Chondrocyte (in vitro differentiated cells): ENCODE measurements at regions not wholly inside any gene's neighbourhood (a gene's known extent, or its start where the extent isn't known, plus 50 kb on each side); places are given as distances from the start of the nearest gene placed in this dataset.
"Not testable (repeated sequence)": the region's sequence is repeated elsewhere in the genome, so short reads cannot be mapped to it uniquely, and the experiment has no call there.

ENCODE experiments used
- DNase-seq: peaks from one replicate; pipeline ENCODE4 v3.0.0; 2021; ENCODE audit warnings: mixed read lengths, low spot score
- H3K27ac Mint-ChIP-seq: one replicate; pipeline ENCODE4 v1.8.0; 2021; ENCODE audit warnings: mild to moderate bottlenecking, moderate library complexity, mixed read lengths; ENCODE audit not compliant: unreplicated experiment
- H3K27me3 Mint-ChIP-seq: 2 replicates; pipeline ENCODE4 v1.8.0; 2021; ENCODE audit warnings: low read depth, mixed read lengths
- H3K36me3 Mint-ChIP-seq: 2 replicates; pipeline ENCODE4 v1.8.0; 2021; ENCODE audit warnings: low read depth, mixed read lengths
- H3K4me1 Mint-ChIP-seq: 2 replicates; pipeline ENCODE4 v1.8.0; 2021; ENCODE audit warnings: low read depth, mild to moderate bottlenecking, mixed read lengths
- H3K4me3 Mint-ChIP-seq: one replicate; pipeline ENCODE4 v1.8.0; 2021; ENCODE audit warnings: mild to moderate bottlenecking, moderate library complexity, mixed read lengths; ENCODE audit not compliant: unreplicated experiment
- H3K9me3 Mint-ChIP-seq: 2 replicates; pipeline ENCODE4 v1.8.0; 2021; ENCODE audit warnings: low read depth, mixed read lengths
- TF ChIP-seq, protein P1 (sequence below): fragments of 200-600 bp; sonication (generic); IDR thresholded peaks from 2 replicates; pipeline ENCODE4 v1.5.0; 2021; ENCODE audit warnings: antibody characterized with exemption, mild to moderate bottlenecking, moderate library complexity

DNA sequence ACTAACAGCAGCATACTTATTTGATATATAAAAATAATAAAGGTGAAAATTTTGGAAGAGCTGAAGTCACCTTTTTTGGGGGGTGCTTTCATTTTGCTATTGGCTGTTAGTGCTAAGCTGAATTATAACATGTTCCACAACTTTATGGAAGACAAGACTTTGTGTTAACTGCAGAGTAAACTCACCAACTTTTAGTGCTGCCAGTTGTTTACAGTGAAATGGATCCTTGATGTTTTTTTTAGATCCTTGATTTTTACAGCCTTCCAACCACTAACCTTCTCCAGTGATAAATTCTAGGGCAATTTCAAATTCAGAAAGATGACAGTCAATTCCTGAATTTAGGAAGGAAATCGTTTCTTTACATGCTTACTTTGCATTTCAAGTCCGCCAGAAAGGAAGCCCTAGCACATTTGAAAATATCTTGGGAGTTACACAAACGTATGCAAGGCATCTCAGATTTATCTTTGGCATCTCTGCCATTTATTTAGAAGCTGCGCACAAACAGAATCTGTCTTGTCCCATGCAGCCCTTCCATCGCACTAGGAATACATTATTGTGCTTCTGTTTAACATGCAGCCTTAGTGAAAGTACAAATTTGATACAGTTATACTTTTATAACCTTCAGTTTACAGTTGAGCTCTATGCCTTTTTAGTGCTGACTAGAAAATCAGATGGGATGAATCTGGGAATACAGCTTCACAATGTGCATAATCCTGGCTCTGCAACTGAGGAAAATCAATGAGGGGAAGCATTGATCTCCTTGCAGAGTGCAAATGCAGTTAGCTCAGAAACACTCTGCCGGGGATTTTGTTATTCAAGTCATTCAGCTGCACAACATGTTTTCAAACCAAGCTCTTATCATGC is 142.4 kb upstream of the ZNF608 start:
- no peak overlapping the region for H3K4me3 Mint-ChIP-seq
- H3K27ac Mint-ChIP-seq: no peak overlapping the region

DNA sequence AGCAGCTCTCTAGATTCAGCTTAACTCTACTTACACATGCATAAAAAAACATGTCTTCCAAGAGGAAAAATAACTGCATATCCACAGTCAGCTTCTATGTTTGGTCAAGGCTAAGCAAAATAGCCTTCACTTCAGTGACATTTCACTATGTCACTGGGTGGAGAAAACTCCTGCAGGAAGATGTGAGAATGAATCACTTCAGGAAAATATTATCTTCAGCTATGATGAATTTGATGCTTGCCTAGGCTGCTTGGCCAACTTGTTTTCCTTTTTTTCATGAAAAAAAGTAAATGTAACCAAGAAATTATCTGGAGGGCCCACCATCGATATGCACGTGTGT is 143.0 kb upstream of the ZNF608 start:
- H3K4me3 Mint-ChIP-seq: no peak overlapping the region
- peaks cover 32% of the 10 kb centered on the region for H3K4me1 Mint-ChIP-seq
- peak overlapping the region; percentile 53 for H3K27ac Mint-ChIP-seq
- H3K27me3 Mint-ChIP-seq: no peaks in the 10 kb centered on the region
- no peaks in the 10 kb centered on the region for H3K36me3 Mint-ChIP-seq
- DNase-seq: no peak
- no peaks in the 10 kb centered on the region for H3K9me3 Mint-ChIP-seq
- TF ChIP-seq, protein P1, sequence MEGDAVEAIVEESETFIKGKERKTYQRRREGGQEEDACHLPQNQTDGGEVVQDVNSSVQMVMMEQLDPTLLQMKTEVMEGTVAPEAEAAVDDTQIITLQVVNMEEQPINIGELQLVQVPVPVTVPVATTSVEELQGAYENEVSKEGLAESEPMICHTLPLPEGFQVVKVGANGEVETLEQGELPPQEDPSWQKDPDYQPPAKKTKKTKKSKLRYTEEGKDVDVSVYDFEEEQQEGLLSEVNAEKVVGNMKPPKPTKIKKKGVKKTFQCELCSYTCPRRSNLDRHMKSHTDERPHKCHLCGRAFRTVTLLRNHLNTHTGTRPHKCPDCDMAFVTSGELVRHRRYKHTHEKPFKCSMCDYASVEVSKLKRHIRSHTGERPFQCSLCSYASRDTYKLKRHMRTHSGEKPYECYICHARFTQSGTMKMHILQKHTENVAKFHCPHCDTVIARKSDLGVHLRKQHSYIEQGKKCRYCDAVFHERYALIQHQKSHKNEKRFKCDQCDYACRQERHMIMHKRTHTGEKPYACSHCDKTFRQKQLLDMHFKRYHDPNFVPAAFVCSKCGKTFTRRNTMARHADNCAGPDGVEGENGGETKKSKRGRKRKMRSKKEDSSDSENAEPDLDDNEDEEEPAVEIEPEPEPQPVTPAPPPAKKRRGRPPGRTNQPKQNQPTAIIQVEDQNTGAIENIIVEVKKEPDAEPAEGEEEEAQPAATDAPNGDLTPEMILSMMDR: no peak

More for the DNA sequence above, 142.4 kb upstream of the ZNF608 start:
- no peak for DNase-seq
- Mint-ChIP-seq H3K9me3 (no peaks in the 10 kb centered on the region), H3K36me3 (no peaks in the 10 kb centered on the region), H3K4me1 (peaks cover 32% of the 10 kb centered on the region), H3K27me3 (no peaks in the 10 kb centered on the region)
- TF ChIP-seq, protein P1: no peak

DNA sequence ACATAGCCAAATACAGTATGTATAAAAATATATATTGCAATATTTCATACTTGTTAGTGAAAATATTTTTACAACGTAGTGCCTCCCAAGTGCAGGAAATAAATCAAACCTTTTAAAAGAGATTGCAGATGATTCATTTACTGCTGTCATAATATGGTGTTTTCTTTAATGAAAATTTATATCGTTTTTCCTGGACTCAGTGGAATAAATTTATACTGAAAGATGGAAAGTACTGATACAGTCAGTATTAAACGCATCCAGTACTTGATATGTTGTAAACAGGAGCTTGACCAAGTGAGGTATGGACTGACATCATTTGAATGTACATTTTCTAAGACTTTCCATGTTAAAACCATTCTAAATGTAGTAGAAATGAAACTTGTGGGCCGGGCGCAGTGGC is 143.4 kb upstream of the ZNF608 start:
- Mint-ChIP-seq H3K4me3 (no peak overlapping the region), H3K9me3 (no peaks in the 10 kb centered on the region), H3K27me3 (no peaks in the 10 kb centered on the region), H3K27ac (peak overlapping the region; percentile 53), H3K4me1 (peaks cover 32% of the 10 kb centered on the region), H3K36me3 (no peaks in the 10 kb centered on the region)
- DNase-seq: no peak
- TF ChIP-seq, protein P1: no peak

DNA sequence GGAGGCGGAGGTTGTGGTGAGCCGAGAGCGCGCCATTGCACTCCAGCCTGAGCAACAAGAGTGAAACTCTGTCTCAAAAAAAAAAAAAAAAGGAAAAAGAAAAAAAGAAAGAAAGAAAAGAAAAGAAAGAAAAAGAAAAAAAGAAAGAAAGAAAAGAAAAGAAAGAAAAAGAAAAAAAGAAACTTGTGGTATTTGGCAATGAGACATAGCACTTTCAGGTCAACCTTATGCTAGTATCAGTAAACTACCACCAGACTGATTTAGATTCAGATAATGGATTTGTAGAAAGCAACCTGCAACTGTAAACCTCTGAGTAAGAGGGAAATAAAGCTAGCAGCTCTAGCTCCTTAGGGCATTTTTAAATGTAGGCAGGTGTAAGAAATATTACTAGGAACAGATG is 144.0 kb upstream of the ZNF608 start:
- not testable (repeated sequence) for H3K27me3 Mint-ChIP-seq, H3K27ac Mint-ChIP-seq, H3K36me3 Mint-ChIP-seq, H3K4me3 Mint-ChIP-seq, DNase-seq, H3K9me3 Mint-ChIP-seq
- H3K4me1 Mint-ChIP-seq: peaks cover 32% of the 10 kb centered on the region

DNA sequence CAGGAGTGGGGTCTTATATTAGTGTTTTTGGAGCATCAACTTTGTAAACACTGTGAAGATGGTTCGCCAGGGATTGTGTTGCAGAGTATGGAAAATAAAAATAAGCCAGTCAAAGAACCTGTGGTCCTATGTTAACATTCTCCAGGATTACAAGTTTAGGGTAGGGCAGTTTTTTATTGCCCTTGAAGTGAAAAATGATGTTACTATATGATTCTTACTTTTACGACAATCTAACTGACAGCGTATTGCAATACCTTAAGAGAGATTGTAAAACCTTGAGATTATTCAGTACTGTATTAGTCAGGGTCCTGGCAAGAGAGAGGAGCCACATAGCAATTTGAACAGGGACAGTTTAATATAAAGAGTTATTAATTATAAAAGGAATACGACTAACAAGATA is 144.7 kb upstream of the ZNF608 start:
- TF ChIP-seq, protein P1: no peak
- Mint-ChIP-seq H3K4me3 (no peak overlapping the region), H3K27ac (no peak overlapping the region), H3K9me3 (no peaks in the 10 kb centered on the region), H3K27me3 (no peaks in the 10 kb centered on the region), H3K36me3 (no peaks in the 10 kb centered on the region), H3K4me1 (peaks cover 32% of the 10 kb centered on the region)
- DNase-seq: no peak
